GM12875 (cell line): ENCODE measurements at regions not wholly inside any gene's neighbourhood (a gene's known extent, or its start where the extent isn't known, plus 50 kb on each side); places are given as distances from the start of the nearest gene placed in this dataset.
"Not testable (repeated sequence)": the region's sequence is repeated elsewhere in the genome, so short reads cannot be mapped to it uniquely, and the experiment has no call there.

Experiments
- H3K4me3 ChIP-seq: one replicate; pipeline ENCODE4 v1.5.1; 2011; ENCODE audit warnings: low read depth, low read length, control low read depth
- CTCF ChIP-seq: IDR thresholded peaks from 2 replicates; pipeline ENCODE4 v1.5.1; 2011; ENCODE audit warnings: low read depth, mild to moderate bottlenecking, control low read depth, inconsistent platforms, low read length, moderate library complexity, borderline replicate concordance; ENCODE audit not compliant: insufficient read depth

- H3K4me3 ChIP-seq = no peak overlapping the region
- no peak for TF ChIP-seq CTCF
Observed at GRCh38 chr1:229164836-229165735, 105.8 kb upstream of the RAB4A start.

GRCh38 chr1:229167318-229167717 lies 103.6 kb upstream of the RAB4A start:
- no peak overlapping the region for H3K4me3 ChIP-seq
- TF ChIP-seq CTCF = no peak

GRCh38 chr1:229169399-229169798 lies 101.5 kb upstream of the RAB4A start:
- H3K4me3 ChIP-seq = no peak overlapping the region
- no peak for TF ChIP-seq CTCF

- TF ChIP-seq CTCF = no peak
- H3K4me3 ChIP-seq = no peak overlapping the region
Observed at GRCh38 chr1:229170274-229170673, 100.6 kb upstream of the RAB4A start.

- no peak for TF ChIP-seq CTCF
- H3K4me3 ChIP-seq = no peak overlapping the region
Observed at GRCh38 chr1:229170778-229171505, 100.0 kb upstream of the RAB4A start.

GRCh38 chr1:229171934-229172333 lies 99.0 kb upstream of the RAB4A start:
- no peak overlapping the region for H3K4me3 ChIP-seq

GRCh38 chr1:229173491-229174476 lies 97.1 kb upstream of the RAB4A start:
- not testable (repeated sequence) for H3K4me3 ChIP-seq

More at GRCh38 chr1:229171934-229172333, 99.0 kb upstream of the RAB4A start:
- no peak for TF ChIP-seq CTCF

GRCh38 chr1:229175297-229175696 lies 95.6 kb upstream of the RAB4A start:
- not testable (repeated sequence) for H3K4me3 ChIP-seq

- H3K4me3 ChIP-seq = not testable (repeated sequence)
Observed at GRCh38 chr1:229176457-229176856, 94.5 kb upstream of the RAB4A start.
